ENCODE measurements at regions not wholly inside any gene's neighbourhood (a gene's known extent, or its start where the extent isn't known, plus 50 kb on each side); places are given as distances from the start of the nearest gene placed in this dataset.

- no peak overlapping the region for H3K27ac ChIP-seq (ENCODE audit: low read depth, low read length)
- no peaks in the 10 kb centered on the region for H3K36me3 ChIP-seq (ENCODE audit: insufficient read depth, low read length)
- no peaks in the 10 kb centered on the region for H3K27me3 ChIP-seq (ENCODE audit: insufficient read depth, low read length)
- WGBS = 98% methylated on average over 2 of the region's 2 CpGs
- no peak overlapping the region for H3K9ac ChIP-seq (ENCODE audit: low read depth, low read length)
- no peak overlapping the region for H3K4me3 ChIP-seq (ENCODE audit: low read length)
- H3K9me3 ChIP-seq (ENCODE audit: insufficient read depth, low read depth, low read length) = no peaks in the 10 kb centered on the region
- H3K4me1 ChIP-seq (ENCODE audit: insufficient read depth, low read length) = no peaks in the 10 kb centered on the region
Measured at GRCh38 chr17:33889766-33890165, 365.3 kb upstream of the CCL2 start.

GRCh38 chr17:33892717-33893591, 362.1 kb upstream of the CCL2 start:
- H3K9ac ChIP-seq (ENCODE audit: low read depth, low read length) = no peak overlapping the region
- H3K4me1 ChIP-seq (ENCODE audit: insufficient read depth, low read length) = peaks cover 9% of the 10 kb centered on the region; the same call in 1 of the 2 replicates
- no peaks in the 10 kb centered on the region for H3K9me3 ChIP-seq (ENCODE audit: insufficient read depth, low read depth, low read length)
- no peaks in the 10 kb centered on the region for H3K27me3 ChIP-seq (ENCODE audit: insufficient read depth, low read length)
- no peak overlapping the region for H3K4me3 ChIP-seq (ENCODE audit: low read length)
- H3K27ac ChIP-seq (ENCODE audit: low read depth, low read length) = no peak overlapping the region
- 60% methylated on average over 5 of the region's 6 CpGs for WGBS
- no peaks in the 10 kb centered on the region for H3K36me3 ChIP-seq (ENCODE audit: insufficient read depth, low read length)

- Histone ChIP-seq H3K9me3 (ENCODE audit: insufficient read depth, low read depth, low read length) (no peaks in the 10 kb centered on the region), H3K27me3 (ENCODE audit: insufficient read depth, low read length) (no peaks in the 10 kb centered on the region), H3K4me3 (ENCODE audit: low read length) (no peak overlapping the region), H3K9ac (ENCODE audit: low read depth, low read length) (no peak overlapping the region), H3K27ac (ENCODE audit: low read depth, low read length) (no peak overlapping the region), H3K36me3 (ENCODE audit: insufficient read depth, low read length) (no peaks in the 10 kb centered on the region), H3K4me1 (ENCODE audit: insufficient read depth, low read length) (peaks cover 9% of the 10 kb centered on the region; the same call in 1 of the 2 replicates)
- 93% methylated on average over 3 of the region's 3 CpGs for WGBS
Measured at GRCh38 chr17:33895491-33895890, 359.6 kb upstream of the CCL2 start.

GRCh38 chr17:33896263-33896662, 358.8 kb upstream of the CCL2 start:
- no peaks in the 10 kb centered on the region for H3K9me3 ChIP-seq (ENCODE audit: insufficient read depth, low read depth, low read length)
- H3K9ac ChIP-seq (ENCODE audit: low read depth, low read length) = no peak overlapping the region
- WGBS = 60% methylated on average over 6 of the region's 6 CpGs
- H3K27me3 ChIP-seq (ENCODE audit: insufficient read depth, low read length) = no peaks in the 10 kb centered on the region
- peaks cover 15% of the 10 kb centered on the region for H3K4me1 ChIP-seq (ENCODE audit: insufficient read depth, low read length)
- H3K27ac ChIP-seq (ENCODE audit: low read depth, low read length) = no peak overlapping the region
- no peaks in the 10 kb centered on the region for H3K36me3 ChIP-seq (ENCODE audit: insufficient read depth, low read length)
- H3K4me3 ChIP-seq (ENCODE audit: low read length) = no peak overlapping the region

- Histone ChIP-seq H3K4me1 (ENCODE audit: insufficient read depth, low read length) (peaks cover 15% of the 10 kb centered on the region), H3K27ac (ENCODE audit: low read depth, low read length) (no peak overlapping the region), H3K4me3 (ENCODE audit: low read length) (no peak overlapping the region), H3K36me3 (ENCODE audit: insufficient read depth, low read length) (no peaks in the 10 kb centered on the region), H3K9me3 (ENCODE audit: insufficient read depth, low read depth, low read length) (no peaks in the 10 kb centered on the region), H3K27me3 (ENCODE audit: insufficient read depth, low read length) (no peaks in the 10 kb centered on the region), H3K9ac (ENCODE audit: low read depth, low read length) (no peak overlapping the region)
- 86% methylated on average over 2 of the region's 2 CpGs for WGBS
Measured at GRCh38 chr17:33901085-33901484, 354.0 kb upstream of the CCL2 start.

GRCh38 chr17:33902901-33903449, 352.1 kb upstream of the CCL2 start:
- Histone ChIP-seq H3K27me3 (ENCODE audit: insufficient read depth, low read length) (no peaks in the 10 kb centered on the region), H3K4me1 (ENCODE audit: insufficient read depth, low read length) (peaks cover 7% of the 10 kb centered on the region; the same call in 1 of the 2 replicates), H3K9me3 (ENCODE audit: insufficient read depth, low read depth, low read length) (no peaks in the 10 kb centered on the region), H3K27ac (ENCODE audit: low read depth, low read length) (no peak overlapping the region), H3K36me3 (ENCODE audit: insufficient read depth, low read length) (no peaks in the 10 kb centered on the region), H3K4me3 (ENCODE audit: low read length) (no peak overlapping the region), H3K9ac (ENCODE audit: low read depth, low read length) (no peak overlapping the region)
- WGBS = 98% methylated on average over 1 of the region's 1 CpG

- Histone ChIP-seq H3K27me3 (ENCODE audit: insufficient read depth, low read length) (no peaks in the 10 kb centered on the region), H3K9ac (ENCODE audit: low read depth, low read length) (no peak overlapping the region), H3K4me1 (ENCODE audit: insufficient read depth, low read length) (peaks cover 7% of the 10 kb centered on the region; the same call in 1 of the 2 replicates), H3K4me3 (ENCODE audit: low read length) (no peak overlapping the region), H3K27ac (ENCODE audit: low read depth, low read length) (no peak overlapping the region), H3K9me3 (ENCODE audit: insufficient read depth, low read depth, low read length) (no peaks in the 10 kb centered on the region), H3K36me3 (ENCODE audit: insufficient read depth, low read length) (no peaks in the 10 kb centered on the region)
- WGBS = 81% methylated on average over 4 of the region's 4 CpGs
Measured at GRCh38 chr17:33904476-33904875, 350.6 kb upstream of the CCL2 start.

GRCh38 chr17:33905338-33905800, 349.7 kb upstream of the CCL2 start:
- no peak overlapping the region for H3K4me3 ChIP-seq (ENCODE audit: low read length)
- 86% methylated on average over 3 of the region's 3 CpGs for WGBS
- H3K9ac ChIP-seq (ENCODE audit: low read depth, low read length) = no peak overlapping the region
- no peaks in the 10 kb centered on the region for H3K36me3 ChIP-seq (ENCODE audit: insufficient read depth, low read length)
- no peaks in the 10 kb centered on the region for H3K9me3 ChIP-seq (ENCODE audit: insufficient read depth, low read depth, low read length)
- no peaks in the 10 kb centered on the region for H3K27me3 ChIP-seq (ENCODE audit: insufficient read depth, low read length)
- H3K4me1 ChIP-seq (ENCODE audit: insufficient read depth, low read length) = peaks cover 7% of the 10 kb centered on the region; the same call in 1 of the 2 replicates
- H3K27ac ChIP-seq (ENCODE audit: low read depth, low read length) = no peak overlapping the region

- Histone ChIP-seq H3K27me3 (ENCODE audit: insufficient read depth, low read length) (no peaks in the 10 kb centered on the region), H3K36me3 (ENCODE audit: insufficient read depth, low read length) (no peaks in the 10 kb centered on the region), H3K4me3 (ENCODE audit: low read length) (no peak overlapping the region), H3K9ac (ENCODE audit: low read depth, low read length) (no peak overlapping the region), H3K9me3 (ENCODE audit: insufficient read depth, low read depth, low read length) (no peaks in the 10 kb centered on the region), H3K4me1 (ENCODE audit: insufficient read depth, low read length) (no peaks in the 10 kb centered on the region), H3K27ac (ENCODE audit: low read depth, low read length) (no peak overlapping the region)
- WGBS = 94% methylated on average over 2 of the region's 2 CpGs
Measured at GRCh38 chr17:33908363-33909064, 346.6 kb upstream of the CCL2 start.

- H3K27me3 ChIP-seq (ENCODE audit: insufficient read depth, low read length) = no peaks in the 10 kb centered on the region
- 77% methylated on average over 2 of the region's 2 CpGs for WGBS
- no peaks in the 10 kb centered on the region for H3K9me3 ChIP-seq (ENCODE audit: insufficient read depth, low read depth, low read length)
- no peaks in the 10 kb centered on the region for H3K4me1 ChIP-seq (ENCODE audit: insufficient read depth, low read length)
- no peak overlapping the region for H3K9ac ChIP-seq (ENCODE audit: low read depth, low read length)
- no peaks in the 10 kb centered on the region for H3K36me3 ChIP-seq (ENCODE audit: insufficient read depth, low read length)
- no peak overlapping the region for H3K27ac ChIP-seq (ENCODE audit: low read depth, low read length)
- no peak overlapping the region for H3K4me3 ChIP-seq (ENCODE audit: low read length)
Measured at GRCh38 chr17:33910200-33910857, 344.8 kb upstream of the CCL2 start.

- H3K4me1 ChIP-seq (ENCODE audit: insufficient read depth, low read length) = no peaks in the 10 kb centered on the region
- H3K27ac ChIP-seq (ENCODE audit: low read depth, low read length) = no peak overlapping the region
- H3K36me3 ChIP-seq (ENCODE audit: insufficient read depth, low read length) = no peaks in the 10 kb centered on the region
- H3K4me3 ChIP-seq (ENCODE audit: low read length) = no peak overlapping the region
- no peak overlapping the region for H3K9ac ChIP-seq (ENCODE audit: low read depth, low read length)
- WGBS = 94% methylated on average over 4 of the region's 4 CpGs
- H3K27me3 ChIP-seq (ENCODE audit: insufficient read depth, low read length) = no peaks in the 10 kb centered on the region
- no peaks in the 10 kb centered on the region for H3K9me3 ChIP-seq (ENCODE audit: insufficient read depth, low read depth, low read length)
Measured at GRCh38 chr17:33914125-33914524, 341.0 kb upstream of the CCL2 start.
